Spinal cord (tissue), 9 donors: ENCODE measurements at regions not wholly inside any gene's neighbourhood (a gene's known extent, or its start where the extent isn't known, plus 50 kb on each side); places are given as distances from the start of the nearest gene placed in this dataset.
A peak's percentile ranks its signal among the peaks of the same experiment; 100 is the strongest.
"Not testable (repeated sequence)": the region's sequence is repeated elsewhere in the genome, so short reads cannot be mapped to it uniquely, and the experiment has no call there.

Source experiments
- DNase-seq, 6 donors: peaks; one replicate each; pipeline versions ENCODE4 v3.0.0 to v3.0.0-alpha.2; 2013 to 2015; ENCODE audit warnings: low spot score in 6 of 6, low read depth in 4 of 6
- H3K27ac ChIP-seq: one replicate; pipeline ENCODE4 v1.5.1; 2013; ENCODE audit warnings: low read depth, low read length, control low read depth
- H3K27me3 ChIP-seq: one replicate; pipeline ENCODE4 v1.6.1; 2013; ENCODE audit warnings: low read length; ENCODE audit not compliant: control insufficient read depth, insufficient read depth
- H3K36me3 ChIP-seq: one replicate; pipeline ENCODE4 v1.6.1; 2013; ENCODE audit warnings: low read length; ENCODE audit not compliant: control insufficient read depth, insufficient read depth
- H3K4me1 ChIP-seq: one replicate; pipeline ENCODE4 v1.6.1; 2013; ENCODE audit warnings: low read length; ENCODE audit not compliant: control insufficient read depth, insufficient read depth
- H3K4me3 ChIP-seq: one replicate; pipeline ENCODE4 v1.5.1; 2013; ENCODE audit warnings: low read depth, low read length, control low read depth
- H3K9me3 ChIP-seq: one replicate; pipeline ENCODE4 v1.6.1; 2013; ENCODE audit warnings: low read length; ENCODE audit not compliant: control insufficient read depth, insufficient read depth
- WGBS: methylation state at CpG from one replicate; pipeline ENCODE4 v1.1.5; 2013; ENCODE audit warnings: missing lambda C conversion rate; ENCODE audit not compliant: insufficient coverage; 5-methylcytosine and 5-hydroxymethylcytosine counted together
- donor health status: healthy.

DNA sequence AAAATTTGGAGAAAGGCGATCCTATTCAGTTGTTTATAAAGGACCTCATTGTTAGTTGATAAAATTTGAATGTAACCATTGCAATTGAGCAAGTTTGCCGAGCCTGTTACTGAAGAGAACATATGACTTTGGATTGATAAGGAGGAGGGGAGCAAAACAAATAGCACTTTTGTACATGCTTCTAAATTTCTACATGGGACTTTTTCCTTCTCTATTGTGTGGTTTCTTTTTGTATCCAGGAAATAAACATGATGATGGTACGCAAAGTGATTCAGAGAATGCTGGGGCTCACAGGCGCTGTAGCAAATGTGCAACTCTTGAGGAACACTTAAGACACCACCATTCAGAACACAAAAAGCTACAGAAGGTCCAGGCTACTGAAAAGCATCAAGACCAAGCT lies 140.2 kb upstream of the PRSS12 start:
- H3K4me3 ChIP-seq, H3K27ac ChIP-seq, H3K9me3 ChIP-seq, H3K27me3 ChIP-seq, H3K4me1 ChIP-seq, H3K36me3 ChIP-seq, DNase-seq: not testable (repeated sequence)
- no CpG with 5 or more reads among the region's 4 CpGs for whole genome bisulfite sequencing

DNA sequence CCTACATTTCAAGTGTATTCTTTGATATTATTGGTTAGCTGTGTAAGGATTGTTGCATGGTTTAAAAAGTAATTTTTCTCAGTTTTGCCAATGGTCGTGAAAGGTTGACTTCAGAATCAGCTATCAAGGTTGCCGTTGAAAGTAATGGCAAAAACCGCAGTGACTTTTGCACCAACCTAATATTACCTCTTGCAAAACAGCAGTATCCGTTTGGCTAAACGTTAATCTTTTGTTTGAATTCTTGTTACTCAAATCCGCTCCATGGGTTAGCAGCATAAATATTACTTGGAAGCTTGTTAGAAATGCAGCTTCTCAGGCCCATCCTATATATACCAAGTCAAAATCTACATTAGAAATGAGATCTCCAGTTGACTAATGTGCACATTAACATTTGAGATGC lies 141.6 kb upstream of the PRSS12 start:
- H3K27ac ChIP-seq, H3K27me3 ChIP-seq, DNase-seq, H3K9me3 ChIP-seq, H3K4me1 ChIP-seq, H3K36me3 ChIP-seq, H3K4me3 ChIP-seq: not testable (repeated sequence)
- no CpG with 5 or more reads among the region's 6 CpGs for WGBS

GRCh38 chr4:118502967-118503366 lies 150.2 kb upstream of the PRSS12 start:
- not testable (repeated sequence) for H3K36me3 ChIP-seq, H3K4me3 ChIP-seq, H3K27me3 ChIP-seq, H3K4me1 ChIP-seq, DNase-seq, H3K9me3 ChIP-seq, H3K27ac ChIP-seq
- WGBS = 100% methylated on average over 3 of the region's 5 CpGs

DNA sequence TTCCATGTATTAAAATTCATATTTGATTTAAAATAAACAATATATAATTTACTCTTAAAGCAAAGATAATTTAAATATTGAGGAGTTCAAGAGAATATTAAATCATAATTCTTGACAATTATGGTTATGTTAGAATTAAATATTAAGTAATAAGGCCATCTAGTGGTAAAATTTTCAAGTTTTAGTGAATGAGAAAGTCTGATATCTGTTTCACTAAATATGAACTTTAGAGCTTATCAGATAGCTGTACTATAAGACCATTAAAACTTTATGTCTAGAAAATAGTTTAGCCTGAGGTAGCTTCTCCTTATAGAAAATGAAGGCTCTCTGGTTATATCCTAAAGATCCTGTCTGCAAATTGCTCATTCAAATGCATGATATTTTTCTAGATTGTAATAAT lies 152.1 kb upstream of the PRSS12 start:
- not testable (repeated sequence) for H3K4me1 ChIP-seq, H3K27me3 ChIP-seq, H3K9me3 ChIP-seq, H3K36me3 ChIP-seq, H3K27ac ChIP-seq, H3K4me3 ChIP-seq
- peak in 1 of 6 donors; percentile 25 for DNase-seq

DNA sequence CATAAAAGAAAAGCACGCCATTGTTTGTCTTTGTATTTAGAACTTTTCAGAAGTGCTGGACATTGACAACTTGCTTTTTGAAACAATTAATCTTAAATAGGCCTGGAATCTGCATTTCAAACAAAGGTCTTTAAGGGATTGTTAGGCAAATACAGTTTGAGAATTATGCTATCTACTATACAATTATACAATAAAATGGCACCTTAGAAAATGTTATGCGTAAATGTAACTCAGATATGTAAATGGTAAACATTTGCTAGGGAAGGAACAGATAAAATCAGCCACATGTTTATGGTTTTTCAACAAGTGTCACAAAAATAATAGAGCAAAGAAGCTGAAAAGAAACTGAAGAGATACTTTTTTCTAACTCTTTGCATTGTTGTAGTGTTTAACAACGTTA lies 152.7 kb upstream of the PRSS12 start:
- not testable (repeated sequence) for DNase-seq, H3K9me3 ChIP-seq, H3K4me1 ChIP-seq, H3K4me3 ChIP-seq, H3K27ac ChIP-seq, H3K27me3 ChIP-seq, H3K36me3 ChIP-seq
- no CpG with 5 or more reads among the region's 3 CpGs for WGBS

DNA sequence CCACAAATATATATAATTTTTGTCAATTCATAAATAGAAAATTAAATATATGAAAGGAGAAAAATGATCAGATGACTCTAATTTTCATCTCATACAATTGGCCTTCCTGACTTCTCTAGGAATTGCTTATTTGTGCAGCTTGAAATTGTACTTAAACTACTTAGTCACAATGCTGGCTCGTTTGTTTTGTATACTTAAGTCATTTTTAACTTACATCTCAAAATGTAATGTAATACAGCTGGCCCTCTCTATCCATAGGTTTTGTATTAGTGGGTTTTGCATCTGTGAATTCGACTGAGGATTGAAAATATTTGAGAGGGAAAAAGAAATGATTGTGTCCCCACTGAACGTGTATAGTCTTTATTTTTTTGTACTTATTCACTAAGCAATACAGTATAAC lies 160.1 kb upstream of the PRSS12 start:
- H3K36me3 ChIP-seq, H3K4me1 ChIP-seq, H3K4me3 ChIP-seq, H3K27me3 ChIP-seq, H3K27ac ChIP-seq, DNase-seq, H3K9me3 ChIP-seq: not testable (repeated sequence)
- WGBS = no CpG with 5 or more reads among the region's 3 CpGs

DNA sequence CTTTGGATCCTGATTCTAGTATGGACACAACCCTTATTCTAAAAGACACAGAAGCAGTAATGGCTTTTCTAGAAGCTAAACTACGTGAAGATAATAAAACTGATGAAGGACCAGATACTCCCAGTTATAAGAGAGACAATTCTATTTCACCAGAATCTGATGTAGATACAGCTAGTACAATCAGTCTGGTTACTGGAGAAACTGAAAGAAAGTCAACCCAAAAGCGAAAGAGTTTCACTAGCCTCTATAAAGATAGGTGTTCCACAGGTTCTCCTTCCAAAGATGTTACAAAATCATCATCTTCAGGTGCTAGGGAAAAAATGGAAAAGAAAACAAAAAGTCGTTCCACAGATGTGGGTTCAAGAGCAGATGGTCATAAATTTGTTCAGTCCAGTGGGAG lies 161.5 kb upstream of the PRSS12 start:
- no CpG with 5 or more reads among the region's 3 CpGs for WGBS
- not testable (repeated sequence) for H3K27me3 ChIP-seq, H3K9me3 ChIP-seq, H3K4me1 ChIP-seq, DNase-seq, H3K27ac ChIP-seq, H3K4me3 ChIP-seq, H3K36me3 ChIP-seq

- not testable (repeated sequence) for DNase-seq, H3K9me3 ChIP-seq, H3K27me3 ChIP-seq, H3K4me1 ChIP-seq, H3K4me3 ChIP-seq, H3K36me3 ChIP-seq, H3K27ac ChIP-seq
- no CpG with 5 or more reads among the region's 1 CpG for WGBS
Measured at GRCh38 chr4:118516107-118516506, 163.3 kb upstream of the PRSS12 start.

DNA sequence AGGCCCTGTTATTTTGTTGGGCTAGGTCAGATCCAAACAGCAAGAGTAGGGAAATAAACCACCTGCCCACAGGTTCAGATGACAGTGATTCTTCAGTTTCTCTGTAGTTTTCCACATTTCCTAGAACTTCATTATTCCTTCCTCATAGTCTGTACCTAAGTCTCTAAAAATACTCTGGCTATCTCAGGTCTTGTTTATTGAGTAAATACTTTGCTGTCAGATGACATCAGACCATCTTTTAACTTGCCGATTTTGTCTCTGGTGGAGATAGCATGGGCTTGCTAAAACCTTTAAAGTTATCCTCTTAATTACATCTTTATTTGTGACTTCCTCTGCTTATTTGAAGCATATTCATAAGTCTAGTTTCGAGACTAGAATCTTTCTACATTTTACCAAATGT lies 155.1 kb upstream of the METTL14 start:
- not testable (repeated sequence) for H3K27me3 ChIP-seq, H3K36me3 ChIP-seq, H3K4me3 ChIP-seq, H3K9me3 ChIP-seq, H3K27ac ChIP-seq, H3K4me1 ChIP-seq, DNase-seq
- WGBS = no CpG with 5 or more reads among the region's 2 CpGs

- DNase-seq, H3K27ac ChIP-seq, H3K9me3 ChIP-seq, H3K36me3 ChIP-seq, H3K4me3 ChIP-seq, H3K4me1 ChIP-seq, H3K27me3 ChIP-seq: not testable (repeated sequence)
Measured at GRCh38 chr4:118531947-118532346, 153.2 kb upstream of the METTL14 start.

- not testable (repeated sequence) for H3K36me3 ChIP-seq, H3K4me1 ChIP-seq, H3K27me3 ChIP-seq, DNase-seq, H3K4me3 ChIP-seq, H3K27ac ChIP-seq, H3K9me3 ChIP-seq
- WGBS = no CpG with 5 or more reads among the region's 3 CpGs
Measured at GRCh38 chr4:118535788-118536187, 149.4 kb upstream of the METTL14 start.
